Neural progenitor cell (in vitro differentiated cells): ENCODE measurements at regions not wholly inside any gene's neighbourhood (a gene's known extent, or its start where the extent isn't known, plus 50 kb on each side); places are given as distances from the start of the nearest gene placed in this dataset.

Experiments used
- DNase-seq: peaks from one replicate; pipeline ENCODE4 v3.0.0-alpha.2; 2016; ENCODE audit warnings: low spot score
- H2AFZ ChIP-seq: fragments of 200-600 bp; sonication (generic); replicated peaks from 2 replicates; pipeline ENCODE4 v1.6.1; 2016; ENCODE audit warnings: antibody characterized with exemption
- H3F3A ChIP-seq: fragments of 200-600 bp; sonication (generic); 2 replicates; pipeline ENCODE4 v1.6.1; 2016; ENCODE audit warnings: antibody characterized with exemption, low read depth
- H3K27ac ChIP-seq: fragments of 200-600 bp; sonication (generic); 2 replicates; pipeline ENCODE4 v1.5.1; 2016; ENCODE audit warnings: mild to moderate bottlenecking
- H3K27me3 ChIP-seq: fragments of 200-600 bp; sonication (generic); 2 replicates; pipeline ENCODE4 v1.6.1; 2016; ENCODE audit warnings: mild to moderate bottlenecking, moderate library complexity
- H3K36me3 ChIP-seq: fragments of 200-600 bp; sonication (generic); 2 replicates; pipeline ENCODE4 v1.5.1; 2016
- H3K4me1 ChIP-seq: fragments of 200-600 bp; sonication (generic); 2 replicates; pipeline ENCODE4 v1.6.1; 2016; ENCODE audit warnings: mixed run types
- H3K4me2 ChIP-seq: fragments of 200-600 bp; sonication (generic); 2 replicates; pipeline ENCODE4 v1.6.1; 2016
- H3K4me3 ChIP-seq: fragments of 200-600 bp; sonication (generic); 2 replicates; pipeline ENCODE4 v1.5.1; 2016
- H3K79me2 ChIP-seq: fragments of 200-600 bp; sonication (generic); 2 replicates; pipeline ENCODE4 v1.6.1; 2016; ENCODE audit warnings: low read depth
- H3K9ac ChIP-seq: fragments of 200-600 bp; sonication (generic); 2 replicates; pipeline ENCODE4 v1.6.1; 2016
- H3K9me3 ChIP-seq: fragments of 200-600 bp; sonication (generic); 2 replicates; pipeline ENCODE4 v1.5.1; 2016; ENCODE audit warnings: low read depth
- H4K20me1 ChIP-seq: fragments of 200-600 bp; sonication (generic); 2 replicates; pipeline ENCODE4 v1.6.1; 2016; ENCODE audit warnings: low read depth
- H3K27ac Mint-ChIP-seq: 3 replicates; pipeline ENCODE4 v1.8.0; 2021; ENCODE audit warnings: mixed read lengths
- H3K27me3 Mint-ChIP-seq: 2 replicates; pipeline ENCODE4 v1.8.0; 2022; ENCODE audit warnings: low read depth, mild to moderate bottlenecking, inconsistent platforms, moderate library complexity, mixed read lengths; ENCODE audit not compliant: insufficient read depth
- H3K36me3 Mint-ChIP-seq: 3 replicates; pipeline ENCODE4 v1.8.0; 2021; ENCODE audit warnings: mixed read lengths
- H3K4me1 Mint-ChIP-seq: 3 replicates; pipeline ENCODE4 v1.8.0; 2021; ENCODE audit warnings: mixed read lengths
- H3K4me3 Mint-ChIP-seq: 3 replicates; pipeline ENCODE4 v1.8.0; 2021; ENCODE audit warnings: mild to moderate bottlenecking, moderate library complexity, mixed read lengths
- H3K9me3 Mint-ChIP-seq: 3 replicates; pipeline ENCODE4 v1.8.0; 2020; ENCODE audit warnings: mixed read lengths
- CTCF ChIP-seq: fragments of 200-600 bp; sonication (generic); IDR thresholded peaks from 2 replicates; pipeline ENCODE4 v1.5.1; 2017; ENCODE audit warnings: antibody characterized with exemption, mild to moderate bottlenecking
- EZH2 ChIP-seq: fragments of 200-600 bp; sonication (generic); IDR thresholded peaks from 2 replicates; pipeline ENCODE4 v1.6.1; 2017; ENCODE audit warnings: antibody characterized with exemption, mild to moderate bottlenecking, moderate library complexity
- EZH2phosphoT487 ChIP-seq: fragments of 200-600 bp; sonication (generic); IDR thresholded peaks from 2 replicates; pipeline ENCODE4 v1.6.1; 2017; ENCODE audit warnings: antibody characterized with exemption

GRCh38 chr5:40376566-40376965 lies 303.1 kb upstream of the PTGER4 start:
- no peaks in the 10 kb centered on the region for H3K4me1 Mint-ChIP-seq
- H3K79me2 ChIP-seq, result no peaks in the 10 kb centered on the region
- peaks cover 3% of the 10 kb centered on the region for H3K27me3 Mint-ChIP-seq
- no peak for DNase-seq
- H3K4me2 ChIP-seq, result no peak overlapping the region
- no peaks in the 10 kb centered on the region for H4K20me1 ChIP-seq
- H3K27ac ChIP-seq, result no peak overlapping the region
- H3K4me3 ChIP-seq, result no peak overlapping the region
- no peaks in the 10 kb centered on the region for H3K36me3 ChIP-seq
- no peaks in the 10 kb centered on the region for H3K9me3 ChIP-seq
- TF ChIP-seq EZH2 (no peak), EZH2phosphoT487 (no peak), CTCF (no peak)
- no peaks in the 10 kb centered on the region for H3K4me1 ChIP-seq
- no peak overlapping the region for H3K4me3 Mint-ChIP-seq
- H2AFZ ChIP-seq, result no peak overlapping the region
- H3K9me3 Mint-ChIP-seq, result no peaks in the 10 kb centered on the region
- H3K27ac Mint-ChIP-seq, result no peak overlapping the region
- H3K27me3 ChIP-seq, result no peaks in the 10 kb centered on the region
- H3F3A ChIP-seq, result no peaks in the 10 kb centered on the region
- H3K36me3 Mint-ChIP-seq, result no peaks in the 10 kb centered on the region
- H3K9ac ChIP-seq, result no peak overlapping the region

- H3K27ac Mint-ChIP-seq, result no peak overlapping the region
- no peak overlapping the region for H3K4me3 Mint-ChIP-seq
- DNase-seq, result no peak
- no peaks in the 10 kb centered on the region for H3K9me3 Mint-ChIP-seq
- Histone ChIP-seq H2AFZ (no peak overlapping the region), H3K79me2 (no peaks in the 10 kb centered on the region), H3K9me3 (no peaks in the 10 kb centered on the region), H3K4me2 (no peak overlapping the region), H3K4me1 (no peaks in the 10 kb centered on the region), H3K36me3 (no peaks in the 10 kb centered on the region), H3K4me3 (no peak overlapping the region), H4K20me1 (no peaks in the 10 kb centered on the region), H3K27ac (no peak overlapping the region), H3F3A (no peaks in the 10 kb centered on the region), H3K9ac (no peak overlapping the region), H3K27me3 (no peaks in the 10 kb centered on the region)
- TF ChIP-seq EZH2phosphoT487, result no peak
- TF ChIP-seq EZH2, result no peak
- no peak for TF ChIP-seq CTCF
- peaks cover 2% of the 10 kb centered on the region for H3K27me3 Mint-ChIP-seq
- H3K36me3 Mint-ChIP-seq, result no peaks in the 10 kb centered on the region
- H3K4me1 Mint-ChIP-seq, result no peaks in the 10 kb centered on the region
Measured at GRCh38 chr5:40374853-40375252, 304.9 kb upstream of the PTGER4 start.

GRCh38 chr5:40368200-40368599 lies 311.5 kb upstream of the PTGER4 start:
- peaks cover 2% of the 10 kb centered on the region for H3K27me3 Mint-ChIP-seq
- H3K4me3 ChIP-seq, result no peak overlapping the region
- TF ChIP-seq CTCF, result no peak
- no peak for TF ChIP-seq EZH2phosphoT487
- no peak for TF ChIP-seq EZH2

More at GRCh38 chr5:40368200-40368599, 311.5 kb upstream of the PTGER4 start:
- Mint-ChIP-seq H3K4me3 (no peak overlapping the region), H3K9me3 (no peaks in the 10 kb centered on the region), H3K36me3 (no peaks in the 10 kb centered on the region), H3K27ac (no peak overlapping the region), H3K4me1 (no peaks in the 10 kb centered on the region)
- no peak for DNase-seq
- H4K20me1 ChIP-seq, result no peaks in the 10 kb centered on the region
- H3K9me3 ChIP-seq, result no peaks in the 10 kb centered on the region
- no peaks in the 10 kb centered on the region for H3K79me2 ChIP-seq
- no peak overlapping the region for H3K9ac ChIP-seq
- H3K4me1 ChIP-seq, result no peaks in the 10 kb centered on the region
- H3K27me3 ChIP-seq, result no peaks in the 10 kb centered on the region
- H3F3A ChIP-seq, result no peaks in the 10 kb centered on the region
- no peaks in the 10 kb centered on the region for H3K36me3 ChIP-seq
- H2AFZ ChIP-seq, result no peak overlapping the region
- H3K27ac ChIP-seq, result no peak overlapping the region
- H3K4me2 ChIP-seq, result no peak overlapping the region
